GM23338 (cell line): ENCODE measurements at regions not wholly inside any gene's neighbourhood (a gene's known extent, or its start where the extent isn't known, plus 50 kb on each side); places are given as distances from the start of the nearest gene placed in this dataset.

Source experiments
- ATAC-seq: fragments of 200-7000 bp; cut with Tn5 transposase; 3 replicates; pipeline ENCODE4 v1.9.1; 2020
- DNase-seq: peaks from one replicate; pipeline ENCODE4 v3.0.0-alpha.2; 2015; ENCODE audit warnings: low spot score
- H2AFZ ChIP-seq: fragments of 200-600 bp; sonication (generic); 2 replicates; pipeline ENCODE4 v1.8.0; 2016; ENCODE audit warnings: antibody characterized with exemption, mild to moderate bottlenecking, moderate library complexity
- H3F3A ChIP-seq: fragments of 200-600 bp; sonication (generic); replicated peaks from 2 replicates; pipeline ENCODE4 v1.8.0; 2017; ENCODE audit warnings: antibody characterized with exemption, mixed run types, low read depth
- H3K27ac ChIP-seq: fragments of 200-600 bp; sonication (generic); 2 replicates; pipeline ENCODE4 v1.6.1; 2016; ENCODE audit warnings: low read depth
- H3K27me3 ChIP-seq: fragments of 200-600 bp; sonication (generic); 2 replicates; pipeline ENCODE4 v1.8.0; 2016; ENCODE audit warnings: mild to moderate bottlenecking, mixed run types, moderate library complexity; ENCODE audit not compliant: insufficient read depth
- H3K36me3 ChIP-seq: fragments of 200-600 bp; sonication (generic); 2 replicates; pipeline ENCODE4 v1.8.0; 2016; ENCODE audit warnings: mild to moderate bottlenecking; ENCODE audit not compliant: insufficient read depth
- H3K4me1 ChIP-seq: fragments of 200-600 bp; sonication (generic); 2 replicates; pipeline ENCODE4 v1.8.0; 2016; ENCODE audit warnings: mild to moderate bottlenecking, moderate library complexity; ENCODE audit not compliant: insufficient read depth
- H3K4me2 ChIP-seq: fragments of 200-600 bp; sonication (generic); 2 replicates; pipeline ENCODE4 v1.7.1; 2017; ENCODE audit warnings: mixed run types
- H3K4me3 ChIP-seq: fragments of 200-600 bp; sonication (generic); 2 replicates; pipeline ENCODE4 v1.6.1; 2016; ENCODE audit warnings: mixed run types
- H3K79me2 ChIP-seq: fragments of 200-600 bp; sonication (generic); replicated peaks from 2 replicates; pipeline ENCODE4 v1.8.0; 2017; ENCODE audit warnings: mild to moderate bottlenecking; ENCODE audit not compliant: insufficient read depth
- H3K9me2 ChIP-seq: fragments of 200-600 bp; sonication (generic); 2 replicates; pipeline ENCODE4 v1.8.0; 2017; ENCODE audit not compliant: insufficient read depth
- H4K20me1 ChIP-seq: fragments of 200-600 bp; sonication (generic); replicated peaks from 2 replicates; pipeline ENCODE4 v1.8.0; 2017; ENCODE audit warnings: mild to moderate bottlenecking; ENCODE audit not compliant: insufficient read depth
- H3K27ac Mint-ChIP-seq: 2 replicates; pipeline ENCODE4 v1.8.0; 2020; ENCODE audit warnings: inconsistent platforms, mild to moderate bottlenecking, moderate library complexity, mixed read lengths
- H3K27me3 Mint-ChIP-seq: 3 replicates; pipeline ENCODE4 v1.8.0; 2022; ENCODE audit warnings: low read depth, mild to moderate bottlenecking, moderate library complexity, mixed read lengths, inconsistent platforms; ENCODE audit not compliant: insufficient read depth, poor library complexity
- H3K36me3 Mint-ChIP-seq: 3 replicates; pipeline ENCODE4 v1.8.0; 2021; ENCODE audit warnings: low read depth, mild to moderate bottlenecking, inconsistent platforms, moderate library complexity, mixed read lengths
- H3K4me1 Mint-ChIP-seq: 3 replicates; pipeline ENCODE4 v1.8.0; 2020; ENCODE audit warnings: mild to moderate bottlenecking, inconsistent platforms, mixed read lengths
- H3K4me3 Mint-ChIP-seq: 3 replicates; pipeline ENCODE4 v1.8.0; 2021; ENCODE audit warnings: moderate library complexity, mild to moderate bottlenecking, inconsistent platforms, mixed read lengths
- H3K9me3 Mint-ChIP-seq: 3 replicates; pipeline ENCODE4 v1.8.0; 2020; ENCODE audit warnings: moderate library complexity, mild to moderate bottlenecking, inconsistent platforms, mixed read lengths
- REST ChIP-seq: IDR thresholded peaks from one replicate; pipeline ENCODE4 v1.6.1; 2018; ENCODE audit warnings: antibody characterized with exemption; ENCODE audit not compliant: unreplicated experiment
- ZNF462 ChIP-seq: fragments of 250-450 bp; sonication (Bioruptor Pico); IDR thresholded peaks from 2 replicates; pipeline ENCODE4 v1.5.0; 2020; ENCODE audit warnings: mild to moderate bottlenecking, moderate library complexity

- Histone ChIP-seq H3K9me2 (no peaks in the 10 kb centered on the region), H3K36me3 (no peaks in the 10 kb centered on the region), H3K27me3 (no peaks in the 10 kb centered on the region), H2AFZ (no peak overlapping the region), H3K4me1 (no peaks in the 10 kb centered on the region), H3K4me2 (no peak overlapping the region), H4K20me1 (no peaks in the 10 kb centered on the region), H3K4me3 (no peak overlapping the region), H3K27ac (no peak overlapping the region), H3F3A (no peaks in the 10 kb centered on the region), H3K79me2 (no peaks in the 10 kb centered on the region)
- Mint-ChIP-seq H3K36me3 (no peaks in the 10 kb centered on the region), H3K27ac (no peak overlapping the region), H3K9me3 (no peaks in the 10 kb centered on the region), H3K4me3 (no peak overlapping the region), H3K4me1 (no peaks in the 10 kb centered on the region), H3K27me3 (no peaks in the 10 kb centered on the region)
- ATAC-seq (no peak), DNase-seq (peak; percentile 68)
- no peak for TF ChIP-seq ZNF462 (CRISPR knock-in tag)
- TF ChIP-seq REST = peak; percentile 76
Measured at GRCh38 chr2:139142252-139142880, 362.2 kb upstream of the NXPH2 start.
